ENCODE measurements at regions not wholly inside any gene's neighbourhood (a gene's known extent, or its start where the extent isn't known, plus 50 kb on each side); places are given as distances from the start of the nearest gene placed in this dataset.
"Not testable (repeated sequence)": the region's sequence is repeated elsewhere in the genome, so short reads cannot be mapped to it uniquely, and the experiment has no call there.

GRCh38 chr2:16962505-16962904 is 296.9 kb upstream of the CYRIA start:
- intact Hi-C loops (cut with micrococcal nuclease), result no loop called here
- ATAC-seq, result no peak
- no peak for DNase-seq

GRCh38 chr2:16960579-16960978 is 294.9 kb upstream of the CYRIA start:
- DNase-seq (no peak), ATAC-seq (no peak)
- intact Hi-C loops (cut with micrococcal nuclease), result no loop called here

GRCh38 chr2:16958266-16958665 is 292.6 kb upstream of the CYRIA start:
- DNase-seq, result no peak
- ATAC-seq, result no peak
- intact Hi-C loops (cut with micrococcal nuclease), result no loop called here

- intact Hi-C loops (cut with micrococcal nuclease), result no loop called here
Measured at GRCh38 chr2:16952805-16953204, 287.2 kb upstream of the CYRIA start.

GRCh38 chr2:16952368-16952767 is 286.7 kb upstream of the CYRIA start:
- intact Hi-C loops (cut with micrococcal nuclease), result no loop called here
- DNase-seq (no peak), ATAC-seq (no peak)

More at GRCh38 chr2:16952805-16953204, 287.2 kb upstream of the CYRIA start:
- no peak for DNase-seq
- no peak for ATAC-seq

GRCh38 chr2:16950436-16950835 is 284.8 kb upstream of the CYRIA start:
- DNase-seq (no peak), ATAC-seq (no peak)
- intact Hi-C loops (cut with micrococcal nuclease), result no loop called here

GRCh38 chr2:16948710-16949109 is 283.1 kb upstream of the CYRIA start:
- intact Hi-C loops (cut with micrococcal nuclease), result no loop called here
- DNase-seq, result no peak
- no peak for ATAC-seq

GRCh38 chr2:16948053-16948452 is 282.4 kb upstream of the CYRIA start:
- DNase-seq, result no peak

GRCh38 chr2:16943279-16943958 is 277.8 kb upstream of the CYRIA start:
- intact Hi-C loops (cut with micrococcal nuclease), result no loop called here
- ATAC-seq, result no peak
- DNase-seq, result no peak

More at GRCh38 chr2:16948053-16948452, 282.4 kb upstream of the CYRIA start:
- intact Hi-C loops (cut with micrococcal nuclease), result no loop called here
- ATAC-seq, result no peak

GRCh38 chr2:16940214-16940613 is 274.6 kb upstream of the CYRIA start:
- no peak for ATAC-seq
- DNase-seq, result no peak

GRCh38 chr2:16939771-16940170 is 274.1 kb upstream of the CYRIA start:
- intact Hi-C loops (cut with micrococcal nuclease), result no loop called here
- no peak for DNase-seq
- ATAC-seq, result no peak

More at GRCh38 chr2:16940214-16940613, 274.6 kb upstream of the CYRIA start:
- intact Hi-C loops (cut with micrococcal nuclease), result no loop called here

- no peak for DNase-seq
- no peak for ATAC-seq
- intact Hi-C loops (cut with micrococcal nuclease), result no loop called here
Measured at GRCh38 chr2:16933355-16933754, 267.7 kb upstream of the CYRIA start.

GRCh38 chr2:16932826-16933225 is 267.2 kb upstream of the CYRIA start:
- no peak for DNase-seq
- intact Hi-C loops (cut with micrococcal nuclease), result no loop called here
- ATAC-seq, result no peak

GRCh38 chr2:16931441-16931840 is 265.8 kb upstream of the CYRIA start:
- DNase-seq, result no peak
- ATAC-seq, result no peak
- intact Hi-C loops (cut with micrococcal nuclease), result no loop called here

GRCh38 chr2:16927398-16927797 is 261.8 kb upstream of the CYRIA start:
- ATAC-seq (no peak), DNase-seq (no peak)

GRCh38 chr2:16925145-16925544 is 259.5 kb upstream of the CYRIA start:
- ATAC-seq (no peak), DNase-seq (no peak)
- intact Hi-C loops (cut with micrococcal nuclease), result no loop called here

More at GRCh38 chr2:16927398-16927797, 261.8 kb upstream of the CYRIA start:
- intact Hi-C loops (cut with micrococcal nuclease), result no loop called here

GRCh38 chr2:16915341-16915755 is 249.7 kb upstream of the CYRIA start:
- ATAC-seq; intact Hi-C loops (cut with micrococcal nuclease); DNase-seq: not testable (repeated sequence)

GRCh38 chr2:16911746-16912145 is 246.1 kb upstream of the CYRIA start:
- ATAC-seq (no peak), DNase-seq (no peak)

GRCh38 chr2:16908656-16909055 is 243.0 kb upstream of the CYRIA start:
- DNase-seq, result no peak
- no peak for ATAC-seq
- intact Hi-C loops (cut with micrococcal nuclease), result no loop called here

More at GRCh38 chr2:16911746-16912145, 246.1 kb upstream of the CYRIA start:
- intact Hi-C loops (cut with micrococcal nuclease), result no loop called here

- intact Hi-C loops (cut with micrococcal nuclease), result no loop called here
- no peak for ATAC-seq
- DNase-seq, result no peak
Measured at GRCh38 chr2:16907645-16908282, 242.1 kb upstream of the CYRIA start.

GRCh38 chr2:16905325-16905724 is 239.7 kb upstream of the CYRIA start:
- intact Hi-C loops (cut with micrococcal nuclease); DNase-seq; ATAC-seq: not testable (repeated sequence)

All from left ventricle myocardium superior (tissue), 1 donor.